ENCODE measurements at regions not wholly inside any gene's neighbourhood (a gene's known extent, or its start where the extent isn't known, plus 50 kb on each side); places are given as distances from the start of the nearest gene placed in this dataset.

DNA sequence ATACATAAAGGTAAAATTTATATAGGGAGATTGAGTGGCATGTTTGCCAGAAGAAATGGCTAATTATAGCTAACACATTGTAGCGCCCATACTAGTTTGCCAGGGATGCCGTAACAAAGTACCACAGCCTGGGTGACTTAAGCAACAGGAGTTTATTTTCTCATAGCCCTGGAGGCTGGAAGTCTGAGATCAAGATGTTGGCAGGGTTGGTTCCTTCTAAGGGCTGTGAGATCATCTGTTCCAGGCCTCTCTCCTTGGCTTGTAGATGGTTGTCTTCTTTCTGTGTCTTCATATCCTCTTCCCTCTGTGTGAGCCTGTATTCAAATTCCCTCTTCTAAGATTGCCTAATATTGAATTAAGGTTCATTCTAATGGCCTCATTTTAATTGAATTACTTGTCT, 417.5 kb upstream of the OPRM1 start:
- H3K9me3 ChIP-seq (ENCODE audit: control insufficient read depth, insufficient read depth, low read length) = peaks cover 3% of the 10 kb centered on the region; the same call in 1 of the 2 replicates
- H3K23ac ChIP-seq (ENCODE audit: low read depth, low read length) = no peak overlapping the region
- no peaks in the 10 kb centered on the region for H3K36me3 ChIP-seq (ENCODE audit: control insufficient read depth, insufficient read depth, low read length)
- H2AK5ac ChIP-seq (ENCODE audit: low read depth, low read length) = no peak overlapping the region
- no peak overlapping the region for H2BK5ac ChIP-seq (ENCODE audit: low read depth, low read length, poor library complexity, severe bottlenecking)
- CTCF ChIA-PET = no interaction called here
- ATAC-seq (ENCODE audit: low read depth) = no peak
- H3K4ac ChIP-seq (ENCODE audit: low read depth, low read length) = no peak overlapping the region
- no peak overlapping the region for H3K18ac ChIP-seq (ENCODE audit: low read depth, low read length)
- H2AFZ ChIP-seq (replicated peaks; ENCODE audit: low read length, poor library complexity) = no peak overlapping the region
- no peaks in the 10 kb centered on the region for H3K27me3 ChIP-seq (ENCODE audit: control insufficient read depth, insufficient read depth, low read length)
- intact Hi-C loops (cut with micrococcal nuclease) = no loop called here
- no peak for DNase-seq
- H2BK120ac ChIP-seq (ENCODE audit: low read depth, low read length) = no peak overlapping the region
- no peak overlapping the region for H3K27ac ChIP-seq (ENCODE audit: insufficient read depth, low read length)
- no peak overlapping the region for H3K56ac ChIP-seq (ENCODE audit: extremely low read depth, insufficient read depth, low read length)
- no peak overlapping the region for H3K14ac ChIP-seq (replicated peaks; ENCODE audit: low read depth, low read length)
- H3K9me1 ChIP-seq (ENCODE audit: insufficient read depth, low read length) = no peaks in the 10 kb centered on the region
- H3K9ac ChIP-seq (ENCODE audit: low read depth, low read length) = no peak overlapping the region
- no peaks in the 10 kb centered on the region for H3K4me1 ChIP-seq (ENCODE audit: control insufficient read depth, insufficient read depth, low read length)
- BruUV-seq (replicated peaks) = no TSS peak
- WGBS, 2 experiments (ENCODE audit: extremely low coverage in 2 of 2, insufficient read length in 1 of 2) = no CpG with 5 or more reads among the region's 2 CpGs
- dilution Hi-C loops (cut with HindIII; ENCODE audit: low sequenced_read_pairs, unreplicated experiment) = no loop called here
- H3K4me3 ChIP-seq (ENCODE audit: insufficient read depth, low read depth, low read length) = no peak overlapping the region
- no peak overlapping the region for H2BK20ac ChIP-seq (ENCODE audit: low read depth, low read length)
- H2AK9ac ChIP-seq (replicated peaks; ENCODE audit: low read depth, low read length, poor library complexity) = no peak overlapping the region
- H4K91ac ChIP-seq (ENCODE audit: insufficient read depth, low read depth, low read length) = no peak overlapping the region
- no peak overlapping the region for H3K4me2 ChIP-seq (ENCODE audit: low read depth, low read length)
- no peaks in the 10 kb centered on the region for H4K20me1 ChIP-seq (ENCODE audit: insufficient read depth, low read length)
- no peak overlapping the region for H2BK15ac ChIP-seq (ENCODE audit: low read depth, low read length)
- TF ChIP-seq SMC3 (IDR thresholded peaks at IDR 0.05; ENCODE audit: low read depth, low read length) = no peak
- TF ChIP-seq, protein P1, sequence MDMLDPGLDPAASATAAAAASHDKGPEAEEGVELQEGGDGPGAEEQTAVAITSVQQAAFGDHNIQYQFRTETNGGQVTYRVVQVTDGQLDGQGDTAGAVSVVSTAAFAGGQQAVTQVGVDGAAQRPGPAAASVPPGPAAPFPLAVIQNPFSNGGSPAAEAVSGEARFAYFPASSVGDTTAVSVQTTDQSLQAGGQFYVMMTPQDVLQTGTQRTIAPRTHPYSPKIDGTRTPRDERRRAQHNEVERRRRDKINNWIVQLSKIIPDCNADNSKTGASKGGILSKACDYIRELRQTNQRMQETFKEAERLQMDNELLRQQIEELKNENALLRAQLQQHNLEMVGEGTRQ (IDR thresholded peaks at IDR 0.05; ENCODE audit: low read depth, low read length) = no peak
- TF ChIP-seq BHLHE40 (IDR thresholded peaks at IDR 0.05; ENCODE audit: low read depth, low read length) = no peak
- TF ChIP-seq RCOR1 (IDR thresholded peaks at IDR 0.05; ENCODE audit: insufficient replicate concordance, low read length) = no peak
- TF ChIP-seq, protein P2, sequence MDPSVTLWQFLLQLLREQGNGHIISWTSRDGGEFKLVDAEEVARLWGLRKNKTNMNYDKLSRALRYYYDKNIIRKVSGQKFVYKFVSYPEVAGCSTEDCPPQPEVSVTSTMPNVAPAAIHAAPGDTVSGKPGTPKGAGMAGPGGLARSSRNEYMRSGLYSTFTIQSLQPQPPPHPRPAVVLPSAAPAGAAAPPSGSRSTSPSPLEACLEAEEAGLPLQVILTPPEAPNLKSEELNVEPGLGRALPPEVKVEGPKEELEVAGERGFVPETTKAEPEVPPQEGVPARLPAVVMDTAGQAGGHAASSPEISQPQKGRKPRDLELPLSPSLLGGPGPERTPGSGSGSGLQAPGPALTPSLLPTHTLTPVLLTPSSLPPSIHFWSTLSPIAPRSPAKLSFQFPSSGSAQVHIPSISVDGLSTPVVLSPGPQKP (IDR thresholded peaks at IDR 0.05; ENCODE audit: borderline replicate concordance, low read depth, low read length) = no peak
- no peak for TF ChIP-seq RFX5 (IDR thresholded peaks at IDR 0.05; ENCODE audit: low read depth, low read length)
- no peak for TF ChIP-seq RAD21 (IDR thresholded peaks at IDR 0.05; ENCODE audit: low read length)
- TF ChIP-seq MXI1 (IDR thresholded peaks at IDR 0.05; ENCODE audit: borderline replicate concordance, low read depth, low read length) = no peak
- no peak for TF ChIP-seq FOS (IDR thresholded peaks at IDR 0.05; ENCODE audit: low read depth, low read length)
- TF ChIP-seq MAFK (IDR thresholded peaks at IDR 0.05; ENCODE audit: low read depth, low read length) = no peak
- no peak for TF ChIP-seq MAZ (IDR thresholded peaks at IDR 0.05; ENCODE audit: borderline replicate concordance, low read depth, low read length)
- no peak for TF ChIP-seq CEBPB (IDR thresholded peaks at IDR 0.05; ENCODE audit: low read depth, low read length)
- no peak for TF ChIP-seq POLR2A (IDR thresholded peaks at IDR 0.05; ENCODE audit: low read depth, low read length)
- no peak for TF ChIP-seq CHD1 (IDR thresholded peaks at IDR 0.05; ENCODE audit: low read depth, low read length)
- TF ChIP-seq NFE2L2 (IDR thresholded peaks at IDR 0.05; ENCODE audit: low read depth, low read length) = no peak
- TF ChIP-seq, protein P3, sequence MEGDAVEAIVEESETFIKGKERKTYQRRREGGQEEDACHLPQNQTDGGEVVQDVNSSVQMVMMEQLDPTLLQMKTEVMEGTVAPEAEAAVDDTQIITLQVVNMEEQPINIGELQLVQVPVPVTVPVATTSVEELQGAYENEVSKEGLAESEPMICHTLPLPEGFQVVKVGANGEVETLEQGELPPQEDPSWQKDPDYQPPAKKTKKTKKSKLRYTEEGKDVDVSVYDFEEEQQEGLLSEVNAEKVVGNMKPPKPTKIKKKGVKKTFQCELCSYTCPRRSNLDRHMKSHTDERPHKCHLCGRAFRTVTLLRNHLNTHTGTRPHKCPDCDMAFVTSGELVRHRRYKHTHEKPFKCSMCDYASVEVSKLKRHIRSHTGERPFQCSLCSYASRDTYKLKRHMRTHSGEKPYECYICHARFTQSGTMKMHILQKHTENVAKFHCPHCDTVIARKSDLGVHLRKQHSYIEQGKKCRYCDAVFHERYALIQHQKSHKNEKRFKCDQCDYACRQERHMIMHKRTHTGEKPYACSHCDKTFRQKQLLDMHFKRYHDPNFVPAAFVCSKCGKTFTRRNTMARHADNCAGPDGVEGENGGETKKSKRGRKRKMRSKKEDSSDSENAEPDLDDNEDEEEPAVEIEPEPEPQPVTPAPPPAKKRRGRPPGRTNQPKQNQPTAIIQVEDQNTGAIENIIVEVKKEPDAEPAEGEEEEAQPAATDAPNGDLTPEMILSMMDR (conservative IDR thresholded peaks at IDR 0.05; ENCODE audit: low read depth, low read length) = no peak
- H4K8ac ChIP-seq (ENCODE audit: low read depth in 2 of 2, low read length in 2 of 2) = no peak overlapping the region
- no peak overlapping the region for H4K5ac ChIP-seq (ENCODE audit: low read depth, low read length)
- POLR2A ChIA-PET (ENCODE audit: unreplicated experiment) = no interaction called here
- in situ Hi-C loops (cut with MboI; ENCODE audit: low sequenced_read_pairs) = no loop called here
- H3K79me1 ChIP-seq (ENCODE audit: low read depth in 1 of 2, low read length in 2 of 2) = no peaks in the 10 kb centered on the region
